GM23248 (cell line): ENCODE measurements at regions not wholly inside any gene's neighbourhood (a gene's known extent, or its start where the extent isn't known, plus 50 kb on each side); places are given as distances from the start of the nearest gene placed in this dataset.

Experiments used
- DNase-seq: peaks from one replicate; pipeline ENCODE4 v3.0.0-alpha.2; 2015
- H2AFZ ChIP-seq: fragments of 200-600 bp; sonication (generic); 2 replicates; pipeline ENCODE4 v1.6.1; 2016; ENCODE audit warnings: antibody characterized with exemption
- H3F3A ChIP-seq: fragments of 200-600 bp; sonication (generic); 2 replicates; pipeline ENCODE4 v1.6.1; 2016; ENCODE audit warnings: mild to moderate bottlenecking, antibody characterized with exemption, mixed run types; ENCODE audit not compliant: insufficient read depth
- H3K27ac ChIP-seq: fragments of 200-600 bp; sonication (generic); 2 replicates; pipeline ENCODE4 v1.5.1; 2016; ENCODE audit warnings: mild to moderate bottlenecking
- H3K27me3 ChIP-seq: fragments of 200-600 bp; sonication (generic); replicated peaks from 2 replicates; pipeline ENCODE4 v1.6.1; 2016; ENCODE audit warnings: mild to moderate bottlenecking; ENCODE audit not compliant: insufficient read depth
- H3K36me3 ChIP-seq: fragments of 200-600 bp; sonication (generic); 2 replicates; pipeline ENCODE4 v1.6.1; 2016; ENCODE audit warnings: low read depth, mild to moderate bottlenecking
- H3K4me1 ChIP-seq: fragments of 200-600 bp; sonication (generic); 2 replicates; pipeline ENCODE4 v1.6.1; 2016; ENCODE audit warnings: mild to moderate bottlenecking; ENCODE audit not compliant: insufficient read depth
- H3K4me2 ChIP-seq: fragments of 200-600 bp; sonication (generic); one replicate; pipeline ENCODE4 v1.6.1; 2016; ENCODE audit warnings: mild to moderate bottlenecking; ENCODE audit not compliant: unreplicated experiment
- H3K4me3 ChIP-seq: fragments of 200-600 bp; sonication (generic); 2 replicates; pipeline ENCODE4 v1.5.1; 2016; ENCODE audit warnings: mild to moderate bottlenecking
- H3K79me2 ChIP-seq: fragments of 200-600 bp; sonication (generic); 2 replicates; pipeline ENCODE4 v1.6.1; 2016; ENCODE audit warnings: mild to moderate bottlenecking; ENCODE audit not compliant: insufficient read depth
- H3K9ac ChIP-seq: fragments of 200-600 bp; sonication (generic); 2 replicates; pipeline ENCODE4 v1.6.1; 2016; ENCODE audit warnings: mild to moderate bottlenecking
- H3K9me2 ChIP-seq: fragments of 200-600 bp; sonication (generic); 2 replicates; pipeline ENCODE4 v1.6.1; 2016; ENCODE audit warnings: mixed run types, mild to moderate bottlenecking, moderate library complexity; ENCODE audit not compliant: insufficient read depth
- H3K9me3 ChIP-seq: fragments of 200-600 bp; sonication (generic); one replicate; pipeline ENCODE4 v1.6.1; 2017; ENCODE audit warnings: low read depth
- H4K20me1 ChIP-seq: fragments of 200-600 bp; sonication (generic); 2 replicates; pipeline ENCODE4 v1.6.0; 2016; ENCODE audit not compliant: insufficient read depth
- EZH2 ChIP-seq: fragments of 200-600 bp; sonication (generic); IDR thresholded peaks from 2 replicates; pipeline ENCODE4 v1.6.1; 2018; ENCODE audit warnings: antibody characterized with exemption, mild to moderate bottlenecking; ENCODE audit not compliant: insufficient read depth, poor library complexity, severe bottlenecking
- EZH2phosphoT487 ChIP-seq: fragments of 200-600 bp; sonication (generic); IDR thresholded peaks from 2 replicates; pipeline ENCODE4 v1.6.1; 2018; ENCODE audit warnings: antibody characterized with exemption, moderate library complexity, mild to moderate bottlenecking, low read depth; ENCODE audit not compliant: insufficient read depth
- WGBS, 2 experiments: methylation state at CpG; one replicate each; pipeline ENCODE4 v1.1.6; 2015 to 2017; ENCODE audit warnings: low lambda C conversion rate in 2 of 2, low coverage in 1 of 2; ENCODE audit errors: missing lambda C conversion rate in 2 of 2; 5-methylcytosine and 5-hydroxymethylcytosine counted together
- in situ Hi-C: fragments of 300-500 bp; cut with MboI; formaldehyde crosslinking; loops from 2 replicates; pipeline ENCODE4 v1.15.0; 2020

- no peak overlapping the region for H2AFZ ChIP-seq
- peak; percentile 92 for DNase-seq
- H3K9me3 ChIP-seq = no peaks in the 10 kb centered on the region
- H3K4me2 ChIP-seq = peak overlapping the region; percentile 38
- peaks cover 25% of the 10 kb centered on the region; the same call in 1 of the 2 replicates for H3F3A ChIP-seq
- no peaks in the 10 kb centered on the region for H3K27me3 ChIP-seq
- WGBS, 2 experiments = 19 to 40% methylated on average over 3 of the region's 3 CpGs
- in situ Hi-C loops = no loop called here
- no peak for TF ChIP-seq EZH2phosphoT487
- no peak for TF ChIP-seq EZH2
- peaks cover 22% of the 10 kb centered on the region for H3K4me1 ChIP-seq
- H4K20me1 ChIP-seq = no peaks in the 10 kb centered on the region
- H3K9ac ChIP-seq = no peak overlapping the region
- no peak overlapping the region for H3K4me3 ChIP-seq
- no peaks in the 10 kb centered on the region for H3K9me2 ChIP-seq
- H3K79me2 ChIP-seq = no peaks in the 10 kb centered on the region
- H3K27ac ChIP-seq = no peak overlapping the region
- H3K36me3 ChIP-seq = no peaks in the 10 kb centered on the region
Observed at GRCh38 chr5:17441351-17441750, 56.7 kb upstream of the TAF11L2 start.

GRCh38 chr5:17443333-17444130, 54.5 kb upstream of the TAF11L2 start:
- no peaks in the 10 kb centered on the region for H3K27me3 ChIP-seq
- peaks cover 18% of the 10 kb centered on the region for H3K4me1 ChIP-seq
- TF ChIP-seq EZH2 (no peak), EZH2phosphoT487 (no peak)
- H3K27ac ChIP-seq = no peak overlapping the region
- no peak overlapping the region for H3K9ac ChIP-seq
- H3K4me2 ChIP-seq = no peak overlapping the region
- no peak for DNase-seq
- no peaks in the 10 kb centered on the region for H3K9me3 ChIP-seq
- H2AFZ ChIP-seq = no peak overlapping the region
- H3K79me2 ChIP-seq = no peaks in the 10 kb centered on the region
- peaks cover 19% of the 10 kb centered on the region; the same call in 1 of the 2 replicates for H3F3A ChIP-seq
- H3K4me3 ChIP-seq = no peak overlapping the region
- in situ Hi-C loops = no loop called here
- 81 to 85% methylated on average over 22 to 23 of the region's 23 CpGs for WGBS, 2 experiments
- no peaks in the 10 kb centered on the region for H4K20me1 ChIP-seq
- H3K36me3 ChIP-seq = no peaks in the 10 kb centered on the region
- H3K9me2 ChIP-seq = no peaks in the 10 kb centered on the region

GRCh38 chr5:17444496-17444895, 53.5 kb upstream of the TAF11L2 start:
- H3K9me3 ChIP-seq = no peaks in the 10 kb centered on the region
- no peak overlapping the region for H3K9ac ChIP-seq
- in situ Hi-C loops = no loop called here
- 27 to 28% methylated on average over 1 of the region's 1 CpG for WGBS, 2 experiments
- H4K20me1 ChIP-seq = no peaks in the 10 kb centered on the region
- 0 out of 2 replicates have a peak overlapping the region, but pooled peaks have one; percentile 3 for H2AFZ ChIP-seq
- H3K9me2 ChIP-seq = no peaks in the 10 kb centered on the region
- H3K27me3 ChIP-seq = no peaks in the 10 kb centered on the region
- peaks cover 21% of the 10 kb centered on the region for H3K4me1 ChIP-seq
- DNase-seq = peak; percentile 35
- H3K4me3 ChIP-seq = no peak overlapping the region
- no peak overlapping the region for H3K4me2 ChIP-seq
- H3F3A ChIP-seq = peaks cover 19% of the 10 kb centered on the region; the same call in 1 of the 2 replicates
- no peaks in the 10 kb centered on the region for H3K79me2 ChIP-seq
- H3K27ac ChIP-seq = no peak overlapping the region
- TF ChIP-seq EZH2 (no peak), EZH2phosphoT487 (no peak)
- no peaks in the 10 kb centered on the region for H3K36me3 ChIP-seq

GRCh38 chr5:17445185-17445584, 52.8 kb upstream of the TAF11L2 start:
- Histone ChIP-seq H3K4me1 (peaks cover 21% of the 10 kb centered on the region), H3K4me2 (no peak overlapping the region), H3K9ac (no peak overlapping the region), H2AFZ (no peak overlapping the region), H3K27ac (no peak overlapping the region), H3K4me3 (no peak overlapping the region), H3K36me3 (no peaks in the 10 kb centered on the region), H3F3A (peaks cover 19% of the 10 kb centered on the region; the same call in 1 of the 2 replicates), H3K79me2 (no peaks in the 10 kb centered on the region), H3K9me3 (no peaks in the 10 kb centered on the region), H4K20me1 (no peaks in the 10 kb centered on the region), H3K9me2 (no peaks in the 10 kb centered on the region), H3K27me3 (no peaks in the 10 kb centered on the region)
- 84 to 87% methylated on average over 2 of the region's 2 CpGs for WGBS, 2 experiments
- no peak for DNase-seq
- no peak for TF ChIP-seq EZH2phosphoT487
- no peak for TF ChIP-seq EZH2
- in situ Hi-C loops = no loop called here
